Keratinocyte (primary cell): ENCODE measurements at regions not wholly inside any gene's neighbourhood (a gene's known extent, or its start where the extent isn't known, plus 50 kb on each side); places are given as distances from the start of the nearest gene placed in this dataset.

ENCODE experiments used
- DNase-seq: peaks from one replicate; pipeline ENCODE4 v3.0.0-alpha.2; 2011; ENCODE audit warnings: low read depth, missing footprints, low spot score
- FAIRE-seq: peaks from 2 replicates; lab custom pipeline; 2011; peaks lifted over from hg19 to GRCh38; lab: Jason Lieb, UNC
- H2AFZ ChIP-seq: 2 replicates; pipeline ENCODE4 v1.6.0; 2012; ENCODE audit warnings: low read length, control low read depth, inconsistent platforms; ENCODE audit not compliant: control insufficient read depth
- H3K27ac ChIP-seq: 2 replicates; pipeline ENCODE4 v1.5.1; 2011; ENCODE audit warnings: low read length; ENCODE audit not compliant: control insufficient read depth, insufficient read depth
- H3K27me3 ChIP-seq: 3 replicates; pipeline ENCODE4 v1.6.0; 2011; ENCODE audit warnings: low read length; ENCODE audit not compliant: control insufficient read depth, insufficient read depth; ENCODE audit errors: extremely low read depth
- H3K36me3 ChIP-seq, 2 experiments: 2 replicates in 1 of 2; 3 replicates in 1 of 2; pipeline ENCODE4 v1.5.1; 2011; ENCODE audit warnings: low read length in 2 of 2, mild to moderate bottlenecking in 1 of 2; ENCODE audit not compliant: control insufficient read depth in 2 of 2, insufficient read depth in 2 of 2; ENCODE audit errors: extremely low read depth in 1 of 2
- H3K4me1 ChIP-seq: 3 replicates; pipeline ENCODE4 v1.5.1; 2011; ENCODE audit warnings: low read length; ENCODE audit not compliant: control insufficient read depth, insufficient read depth; ENCODE audit errors: extremely low read depth
- H3K4me2 ChIP-seq: 3 replicates; pipeline ENCODE4 v1.6.0; 2011; ENCODE audit warnings: low read depth, low read length; ENCODE audit not compliant: control insufficient read depth, insufficient read depth; ENCODE audit errors: extremely low read depth
- H3K4me3 ChIP-seq, 3 experiments: fragments of 200-600 bp in 1 of 3; sonication (generic) in 1 of 3; 2 replicates in 2 of 3; 3 replicates in 1 of 3; pipeline ENCODE4 v1.5.1; 2011 to 2016; ENCODE audit warnings: low read length in 3 of 3, mild to moderate bottlenecking in 3 of 3, control low read depth in 2 of 3, inconsistent platforms in 1 of 3, low read depth in 1 of 3, mixed read lengths in 1 of 3, mixed run types in 1 of 3, moderate library complexity in 1 of 3; ENCODE audit not compliant: control insufficient read depth in 2 of 3, insufficient read depth in 2 of 3; ENCODE audit errors: extremely low read depth in 1 of 3
- H3K79me2 ChIP-seq: 2 replicates; pipeline ENCODE4 v1.6.0; 2012; ENCODE audit warnings: low read length; ENCODE audit not compliant: control insufficient read depth, insufficient read depth
- H3K9ac ChIP-seq: 3 replicates; pipeline ENCODE4 v1.6.0; 2011; ENCODE audit warnings: low read length; ENCODE audit not compliant: control insufficient read depth, insufficient read depth; ENCODE audit errors: extremely low read depth
- H3K9me1 ChIP-seq: 3 replicates; pipeline ENCODE4 v1.6.0; 2011; ENCODE audit warnings: low read length; ENCODE audit not compliant: control insufficient read depth, insufficient read depth; ENCODE audit errors: extremely low read depth
- H3K9me3 ChIP-seq: 2 replicates; pipeline ENCODE4 v1.5.1; 2012; ENCODE audit warnings: low read depth, low read length; ENCODE audit not compliant: control insufficient read depth
- H4K20me1 ChIP-seq: 3 replicates; pipeline ENCODE4 v1.6.0; 2011; ENCODE audit warnings: low read length; ENCODE audit not compliant: control insufficient read depth, insufficient read depth; ENCODE audit errors: extremely low read depth
- EZH2 ChIP-seq: IDR thresholded peaks from one replicate; pipeline ENCODE4 v1.6.1; 2012; ENCODE audit warnings: inconsistent platforms, mild to moderate bottlenecking, low read length, moderate library complexity
- dilution Hi-C: fragments of 300-500 bp; cut with MboI; formaldehyde crosslinking; loops from one replicate; pipeline ENCODE4 v1.7.0; 2020; ENCODE audit warnings: low sequenced_read_pairs; ENCODE audit not compliant: extremely low pct_ligation_motif_present
- TF ChIP-seq, protein P1 (sequence below), 3 experiments: IDR thresholded peaks in 1 of 3; conservative IDR thresholded peaks in 1 of 3; optimal IDR thresholded peaks in 1 of 3; 2 replicates in 2 of 3; 3 replicates in 1 of 3; pipeline versions ENCODE3 to v1.5.1; 2011; ENCODE audit warnings: low read length in 3 of 3, mild to moderate bottlenecking in 3 of 3, moderate library complexity in 2 of 3, control low read depth in 1 of 3, inconsistent platforms in 1 of 3; ENCODE audit not compliant: insufficient read depth in 2 of 3; ENCODE audit errors: extremely low read depth in 1 of 3

DNA sequence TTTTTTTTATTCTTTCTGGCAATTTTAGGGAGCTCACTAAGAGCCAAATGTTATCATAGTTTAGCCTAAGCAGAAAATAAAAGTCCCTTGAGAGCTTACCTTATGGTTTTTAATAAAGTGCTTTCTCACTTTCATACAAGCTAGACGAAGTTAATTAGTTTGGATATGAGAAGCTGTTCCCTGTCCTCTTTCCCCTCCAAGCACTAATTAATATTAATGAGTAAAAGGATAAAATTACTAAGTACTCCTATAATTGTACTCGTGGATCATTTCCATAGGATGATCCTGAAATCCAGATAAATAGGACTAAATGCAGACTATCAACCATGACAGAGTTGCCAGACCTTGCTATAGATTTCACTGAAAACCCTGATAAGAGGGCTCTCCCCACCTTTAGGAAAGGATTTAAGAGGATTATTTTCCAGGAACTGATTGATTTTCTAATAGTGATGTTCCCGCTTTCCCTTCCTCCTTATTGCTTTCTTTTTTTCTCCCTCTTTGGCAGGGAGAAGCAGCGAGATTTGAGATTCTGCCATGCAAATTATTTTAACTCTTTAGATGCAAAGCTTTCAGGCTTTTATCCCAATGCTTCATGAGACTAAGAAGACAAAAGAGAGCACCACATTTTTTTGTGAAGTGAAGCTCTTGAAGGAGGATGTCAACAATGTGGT is 58.3 kb upstream of the HECW1 start:
- no peaks in the 10 kb centered on the region for H3K4me1 ChIP-seq
- H3K27me3 ChIP-seq: no peaks in the 10 kb centered on the region
- no peak overlapping the region for H3K4me2 ChIP-seq
- no peaks in the 10 kb centered on the region for H3K79me2 ChIP-seq
- H3K36me3 ChIP-seq: no peaks in the 10 kb centered on the region
- no peak overlapping the region for H2AFZ ChIP-seq
- no peaks in the 10 kb centered on the region for H3K9me1 ChIP-seq
- H3K4me3 ChIP-seq: no peak overlapping the region
- FAIRE-seq: no peak
- no peak for TF ChIP-seq EZH2
- TF ChIP-seq, protein P1, sequence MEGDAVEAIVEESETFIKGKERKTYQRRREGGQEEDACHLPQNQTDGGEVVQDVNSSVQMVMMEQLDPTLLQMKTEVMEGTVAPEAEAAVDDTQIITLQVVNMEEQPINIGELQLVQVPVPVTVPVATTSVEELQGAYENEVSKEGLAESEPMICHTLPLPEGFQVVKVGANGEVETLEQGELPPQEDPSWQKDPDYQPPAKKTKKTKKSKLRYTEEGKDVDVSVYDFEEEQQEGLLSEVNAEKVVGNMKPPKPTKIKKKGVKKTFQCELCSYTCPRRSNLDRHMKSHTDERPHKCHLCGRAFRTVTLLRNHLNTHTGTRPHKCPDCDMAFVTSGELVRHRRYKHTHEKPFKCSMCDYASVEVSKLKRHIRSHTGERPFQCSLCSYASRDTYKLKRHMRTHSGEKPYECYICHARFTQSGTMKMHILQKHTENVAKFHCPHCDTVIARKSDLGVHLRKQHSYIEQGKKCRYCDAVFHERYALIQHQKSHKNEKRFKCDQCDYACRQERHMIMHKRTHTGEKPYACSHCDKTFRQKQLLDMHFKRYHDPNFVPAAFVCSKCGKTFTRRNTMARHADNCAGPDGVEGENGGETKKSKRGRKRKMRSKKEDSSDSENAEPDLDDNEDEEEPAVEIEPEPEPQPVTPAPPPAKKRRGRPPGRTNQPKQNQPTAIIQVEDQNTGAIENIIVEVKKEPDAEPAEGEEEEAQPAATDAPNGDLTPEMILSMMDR (optimal IDR thresholded peaks at IDR 0.05 in 1 of 3, IDR thresholded peaks at IDR 0.05 in 1 of 3, conservative IDR thresholded peaks at IDR 0.05 in 1 of 3; ENCODE audit: extremely low read depth in 1 of 3, insufficient read depth in 2 of 3, low read length in 3 of 3): no peak
- no peak overlapping the region for H3K27ac ChIP-seq
- dilution Hi-C loops: no loop called here
- no peak for DNase-seq
- H4K20me1 ChIP-seq: no peaks in the 10 kb centered on the region
- H3K9ac ChIP-seq: no peak overlapping the region
- no peaks in the 10 kb centered on the region for H3K9me3 ChIP-seq

DNA sequence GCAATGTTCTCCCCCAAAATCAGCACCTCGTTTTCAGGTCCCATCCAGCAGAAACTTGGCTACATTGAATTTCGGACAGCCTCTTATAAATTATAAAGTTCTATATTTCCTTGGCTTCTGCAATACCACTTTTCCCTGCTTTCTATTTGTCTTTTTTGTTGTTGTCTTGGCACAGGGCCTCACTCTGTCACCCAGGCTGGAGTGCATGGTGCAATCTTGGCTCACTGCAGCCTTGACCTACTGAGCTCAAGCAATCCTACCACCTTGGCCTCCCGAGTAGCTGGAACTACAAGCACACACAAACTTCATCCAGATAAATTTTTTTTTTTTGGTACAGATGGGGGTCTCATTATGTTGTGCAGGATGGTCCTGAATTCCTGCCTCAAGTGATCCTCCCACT is 55.3 kb upstream of the HECW1 start:
- Histone ChIP-seq H3K36me3 (no peaks in the 10 kb centered on the region), H3K9me3 (no peaks in the 10 kb centered on the region), H3K79me2 (no peaks in the 10 kb centered on the region), H3K9ac (no peak overlapping the region), H3K4me3 (no peak overlapping the region), H4K20me1 (no peaks in the 10 kb centered on the region), H3K4me1 (no peaks in the 10 kb centered on the region), H3K9me1 (no peaks in the 10 kb centered on the region), H3K27me3 (no peaks in the 10 kb centered on the region), H3K4me2 (no peak overlapping the region), H2AFZ (no peak overlapping the region), H3K27ac (no peak overlapping the region)
- DNase-seq: no peak
- TF ChIP-seq, protein P1 (optimal IDR thresholded peaks at IDR 0.05 in 1 of 3, IDR thresholded peaks at IDR 0.05 in 1 of 3, conservative IDR thresholded peaks at IDR 0.05 in 1 of 3; ENCODE audit: extremely low read depth in 1 of 3, insufficient read depth in 2 of 3, low read length in 3 of 3): no peak
- TF ChIP-seq EZH2: no peak
- FAIRE-seq: no peak
- dilution Hi-C loops: no loop called here
